ENCODE measurements at regions not wholly inside any gene's neighbourhood (a gene's known extent, or its start where the extent isn't known, plus 50 kb on each side); places are given as distances from the start of the nearest gene placed in this dataset.

- Histone ChIP-seq H3K36me3 (ENCODE audit: low read depth) (no peaks in the 10 kb centered on the region), H3K9me3 (ENCODE audit: severe bottlenecking) (no peaks in the 10 kb centered on the region), H3K27ac (ENCODE audit: poor library complexity, severe bottlenecking) (no peak overlapping the region), H3K4me1 (ENCODE audit: insufficient read depth, poor library complexity, severe bottlenecking) (no peaks in the 10 kb centered on the region), H3K27me3 (ENCODE audit: insufficient read depth, poor library complexity, severe bottlenecking) (no peaks in the 10 kb centered on the region), H3K4me3 (ENCODE audit: severe bottlenecking) (no peak overlapping the region)
- DNase-seq (ENCODE audit: low spot score) (no peak), ATAC-seq (ENCODE audit: low read depth) (no peak)
- no peak for TF ChIP-seq CTCF (IDR thresholded peaks at IDR 0.05; ENCODE audit: poor library complexity, severe bottlenecking)
Measured at GRCh38 chr3:180836766-180837165, 75.7 kb upstream of the FXR1 start.

DNA sequence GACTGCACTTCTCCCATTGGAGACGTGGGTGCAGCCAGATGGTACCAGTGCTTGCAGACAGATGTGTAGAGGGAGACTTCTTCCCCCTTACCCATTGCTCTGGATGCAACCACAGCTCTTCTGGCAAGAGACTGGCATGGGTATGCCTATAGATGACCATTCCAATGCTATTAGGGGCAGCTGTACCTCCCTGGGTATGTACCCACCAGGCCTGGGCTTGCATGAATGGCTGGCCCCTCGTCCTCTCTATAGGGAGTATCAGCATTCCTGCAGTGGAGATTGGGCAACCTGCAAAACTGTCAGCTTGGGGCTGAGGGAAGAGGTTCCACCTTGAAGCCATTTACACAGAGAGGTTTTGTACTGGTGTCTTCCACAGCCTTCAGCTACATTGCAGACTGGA, 57.6 kb upstream of the FXR1 start:
- Histone ChIP-seq H3K36me3 (ENCODE audit: low read depth) (no peaks in the 10 kb centered on the region), H3K27me3 (ENCODE audit: insufficient read depth, poor library complexity, severe bottlenecking) (peaks cover 3% of the 10 kb centered on the region), H3K4me1 (ENCODE audit: insufficient read depth, poor library complexity, severe bottlenecking) (no peaks in the 10 kb centered on the region), H3K9me3 (ENCODE audit: severe bottlenecking) (no peaks in the 10 kb centered on the region), H3K27ac (ENCODE audit: poor library complexity, severe bottlenecking) (no peak overlapping the region), H3K4me3 (ENCODE audit: severe bottlenecking) (no peak overlapping the region)
- no peak for TF ChIP-seq CTCF (IDR thresholded peaks at IDR 0.05; ENCODE audit: poor library complexity, severe bottlenecking)
- ATAC-seq (ENCODE audit: low read depth) = no peak
- no peak for DNase-seq (ENCODE audit: low spot score)

- DNase-seq (ENCODE audit: low spot score) (no peak), ATAC-seq (ENCODE audit: low read depth) (peak; percentile 19; the same call in 1 of the 3 replicates)
- Histone ChIP-seq H3K4me1 (ENCODE audit: insufficient read depth, poor library complexity, severe bottlenecking) (no peaks in the 10 kb centered on the region), H3K4me3 (ENCODE audit: severe bottlenecking) (no peak overlapping the region), H3K27me3 (ENCODE audit: insufficient read depth, poor library complexity, severe bottlenecking) (peaks cover 3% of the 10 kb centered on the region), H3K36me3 (ENCODE audit: low read depth) (no peaks in the 10 kb centered on the region), H3K9me3 (ENCODE audit: severe bottlenecking) (no peaks in the 10 kb centered on the region), H3K27ac (ENCODE audit: poor library complexity, severe bottlenecking) (no peak overlapping the region)
- TF ChIP-seq CTCF (IDR thresholded peaks at IDR 0.05; ENCODE audit: poor library complexity, severe bottlenecking) = peak; percentile 27
Measured at GRCh38 chr3:180855364-180855763, 57.1 kb upstream of the FXR1 start.

DNA sequence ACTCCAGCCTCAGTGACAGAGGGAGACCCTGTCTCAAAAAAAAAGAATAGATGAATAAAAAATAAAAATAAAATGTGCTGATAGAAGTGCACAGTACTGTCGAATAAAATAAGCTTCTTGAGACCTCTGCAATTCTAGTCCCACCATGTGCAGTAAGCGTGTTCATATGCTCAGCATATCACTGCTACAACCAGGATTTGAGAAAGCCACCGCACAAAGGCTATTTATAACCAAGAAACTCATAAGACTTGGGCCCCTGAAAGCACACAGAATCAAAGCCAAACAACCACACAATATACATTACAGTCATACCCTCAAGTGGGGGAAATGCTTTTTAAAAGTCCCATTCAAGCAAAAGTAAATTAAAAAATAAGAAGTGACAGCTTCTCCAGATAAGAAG, 56.5 kb upstream of the FXR1 start:
- no peak overlapping the region for H3K27ac ChIP-seq (ENCODE audit: poor library complexity, severe bottlenecking)
- no peak for DNase-seq (ENCODE audit: low spot score)
- H3K4me3 ChIP-seq (ENCODE audit: severe bottlenecking) = no peak overlapping the region

More for the DNA sequence above, 56.5 kb upstream of the FXR1 start:
- Histone ChIP-seq H3K9me3 (ENCODE audit: severe bottlenecking) (no peaks in the 10 kb centered on the region), H3K4me1 (ENCODE audit: insufficient read depth, poor library complexity, severe bottlenecking) (no peaks in the 10 kb centered on the region), H3K36me3 (ENCODE audit: low read depth) (no peaks in the 10 kb centered on the region), H3K27me3 (ENCODE audit: insufficient read depth, poor library complexity, severe bottlenecking) (peaks cover 3% of the 10 kb centered on the region)
- ATAC-seq (ENCODE audit: low read depth) = no peak
- TF ChIP-seq CTCF (IDR thresholded peaks at IDR 0.05; ENCODE audit: poor library complexity, severe bottlenecking) = no peak
